IMR-90 (cell line): ENCODE measurements at regions not wholly inside any gene's neighbourhood (a gene's known extent, or its start where the extent isn't known, plus 50 kb on each side); places are given as distances from the start of the nearest gene placed in this dataset.

ENCODE experiments used
- ATAC-seq: fragments of 200-7000 bp; cut with Tn5 transposase; 2 replicates; pipeline ENCODE4 v1.9.1; 2020; ENCODE audit warnings: low read depth, mild to moderate bottlenecking, moderate library complexity
- BruUV-seq: library from RNA; stranded (reverse); fragments of 400-500 nt; replicated peaks from 2 replicates; lab custom pipeline; 2021; lab: Mats Ljungman, UMichigan
- CTCF ChIA-PET: fragments of 300-600 bp; formaldehyde crosslinking; extraction: SDS; loops from one replicate; lab custom pipeline; 2021; ENCODE audit warnings: antibody characterized with exemption; lab: Yijun Ruan, JAX
- POLR2A ChIA-PET: fragments of 300-600 bp; sonication (Branson Sonifier 250); formaldehyde crosslinking; loops from one replicate; lab custom pipeline; 2022; ENCODE audit warnings: antibody characterized with exemption; ENCODE audit not compliant: unreplicated experiment; lab: Charles Lee
- DNase-seq: peaks from one replicate; pipeline ENCODE4 v3.0.0; 2013
- H2AFZ ChIP-seq: replicated peaks from 2 replicates; pipeline ENCODE3; 2013; ENCODE audit warnings: low read length, mild to moderate bottlenecking; ENCODE audit not compliant: poor library complexity
- H2AK5ac ChIP-seq: 2 replicates; pipeline ENCODE4 v1.6.1; 2013; ENCODE audit warnings: low read depth, low read length, inconsistent platforms
- H2AK9ac ChIP-seq: replicated peaks from 2 replicates; pipeline ENCODE3; 2013; ENCODE audit warnings: mild to moderate bottlenecking, low read depth, low read length, moderate library complexity; ENCODE audit not compliant: poor library complexity
- H2BK120ac ChIP-seq: 2 replicates; pipeline ENCODE4 v1.6.1; 2013; ENCODE audit warnings: low read depth, low read length, inconsistent platforms
- H2BK15ac ChIP-seq: 3 replicates; pipeline ENCODE4 v1.6.1; 2013; ENCODE audit warnings: low read depth, low read length, inconsistent platforms
- H2BK20ac ChIP-seq: 2 replicates; pipeline ENCODE4 v1.6.1; 2013; ENCODE audit warnings: low read depth, mild to moderate bottlenecking, inconsistent platforms, low read length, moderate library complexity
- H2BK5ac ChIP-seq: 2 replicates; pipeline ENCODE4 v1.6.1; 2013; ENCODE audit warnings: mild to moderate bottlenecking, low read depth, low read length, inconsistent platforms; ENCODE audit not compliant: poor library complexity, severe bottlenecking
- H3K14ac ChIP-seq: replicated peaks from 2 replicates; pipeline ENCODE4 v1.6.1; 2013; ENCODE audit warnings: low read depth, low read length, inconsistent platforms
- H3K18ac ChIP-seq: 2 replicates; pipeline ENCODE4 v1.6.1; 2013; ENCODE audit warnings: low read depth, low read length, control low read depth
- H3K23ac ChIP-seq: 2 replicates; pipeline ENCODE4 v1.6.1; 2013; ENCODE audit warnings: low read depth, low read length, inconsistent platforms
- H3K27ac ChIP-seq: 2 replicates; pipeline ENCODE4 v1.5.1; 2013; ENCODE audit warnings: mild to moderate bottlenecking, control low read depth, low read length; ENCODE audit not compliant: insufficient read depth
- H3K27me3 ChIP-seq: 2 replicates; pipeline ENCODE4 v1.6.1; 2013; ENCODE audit warnings: low read length; ENCODE audit not compliant: control insufficient read depth, insufficient read depth
- H3K36me3 ChIP-seq: 2 replicates; pipeline ENCODE4 v1.6.1; 2013; ENCODE audit warnings: low read length, mixed read lengths; ENCODE audit not compliant: control insufficient read depth, insufficient read depth
- H3K4ac ChIP-seq: 2 replicates; pipeline ENCODE4 v1.6.1; 2013; ENCODE audit warnings: low read depth, low read length, inconsistent platforms
- H3K4me1 ChIP-seq: 2 replicates; pipeline ENCODE4 v1.6.1; 2013; ENCODE audit warnings: low read length, mixed read lengths; ENCODE audit not compliant: control insufficient read depth, insufficient read depth
- H3K4me2 ChIP-seq: 2 replicates; pipeline ENCODE4 v1.6.1; 2013; ENCODE audit warnings: low read depth, mild to moderate bottlenecking, control low read depth, low read length, moderate library complexity
- H3K4me3 ChIP-seq: 2 replicates; pipeline ENCODE4 v1.5.1; 2013; ENCODE audit warnings: low read depth, mild to moderate bottlenecking, control low read depth, low read length, moderate library complexity; ENCODE audit not compliant: insufficient read depth
- H3K56ac ChIP-seq: 2 replicates; pipeline ENCODE4 v1.6.1; 2013; ENCODE audit warnings: low read length, inconsistent platforms; ENCODE audit not compliant: insufficient read depth; ENCODE audit errors: extremely low read depth
- H3K79me1 ChIP-seq, 2 experiments: 2 replicates each; pipeline ENCODE4 v1.6.1; 2013; ENCODE audit warnings: low read length in 2 of 2, inconsistent platforms in 1 of 2, low read depth in 1 of 2
- H3K9ac ChIP-seq: 2 replicates; pipeline ENCODE4 v1.6.1; 2013; ENCODE audit warnings: low read depth, low read length, control low read depth
- H3K9me1 ChIP-seq: 2 replicates; pipeline ENCODE4 v1.6.1; 2013; ENCODE audit warnings: low read length, inconsistent platforms; ENCODE audit not compliant: insufficient read depth
- H3K9me3 ChIP-seq: 2 replicates; pipeline ENCODE4 v1.6.1; 2013; ENCODE audit warnings: low read length; ENCODE audit not compliant: control insufficient read depth, insufficient read depth
- H4K20me1 ChIP-seq: 2 replicates; pipeline ENCODE4 v1.6.1; 2013; ENCODE audit warnings: low read length, inconsistent platforms; ENCODE audit not compliant: insufficient read depth
- H4K5ac ChIP-seq: 2 replicates; pipeline ENCODE4 v1.6.1; 2013; ENCODE audit warnings: mild to moderate bottlenecking, low read depth, low read length, control low read depth
- H4K8ac ChIP-seq, 2 experiments: 2 replicates each; pipeline ENCODE4 v1.6.1; 2013; ENCODE audit warnings: low read depth in 2 of 2, low read length in 2 of 2, control low read depth in 1 of 2, inconsistent platforms in 1 of 2
- H4K91ac ChIP-seq: 2 replicates; pipeline ENCODE4 v1.6.1; 2013; ENCODE audit warnings: low read depth, low read length, inconsistent platforms; ENCODE audit not compliant: insufficient read depth
- CTCF ChIP-seq: conservative IDR thresholded peaks from 2 replicates; pipeline ENCODE4 v1.5.1; 2012; ENCODE audit warnings: mild to moderate bottlenecking, low read depth, low read length, improper control_type of control experiment
- ELK1 ChIP-seq: fragments of 150-350 bp; IDR thresholded peaks from 2 replicates; pipeline ENCODE4 v1.6.1; 2016; ENCODE audit warnings: low read depth, mild to moderate bottlenecking, low read length, moderate library complexity, borderline replicate concordance
- FOS ChIP-seq: fragments of 150-350 bp; IDR thresholded peaks from 2 replicates; pipeline ENCODE4 v1.6.1; 2016; ENCODE audit warnings: low read depth, low read length
- MAFK ChIP-seq: IDR thresholded peaks from 2 replicates; pipeline ENCODE4 v1.6.1; 2012; ENCODE audit warnings: low read depth, low read length, improper control_type of control experiment
- MAZ ChIP-seq: IDR thresholded peaks from 2 replicates; pipeline ENCODE4 v1.6.1; 2012; ENCODE audit warnings: low read depth, mild to moderate bottlenecking, low read length, improper control_type of control experiment, moderate library complexity, borderline replicate concordance
- MXI1 ChIP-seq: IDR thresholded peaks from 2 replicates; pipeline ENCODE4 v1.6.1; 2012; ENCODE audit warnings: low read depth, mild to moderate bottlenecking, low read length, moderate library complexity, borderline replicate concordance
- NFE2L2 ChIP-seq: fragments of 150-350 bp; IDR thresholded peaks from 2 replicates; pipeline ENCODE4 v1.6.1; 2016; ENCODE audit warnings: low read depth, mild to moderate bottlenecking, low read length
- POLR2A ChIP-seq: IDR thresholded peaks from 2 replicates; pipeline ENCODE4 v1.6.1; 2012; ENCODE audit warnings: mild to moderate bottlenecking, low read depth, low read length
- RAD21 ChIP-seq: IDR thresholded peaks from 2 replicates; pipeline ENCODE4 v1.6.1; 2012; ENCODE audit warnings: low read length, improper control_type of control experiment
- RCOR1 ChIP-seq: IDR thresholded peaks from 2 replicates; pipeline ENCODE4 v1.6.1; 2012; ENCODE audit warnings: mild to moderate bottlenecking, low read length, improper control_type of control experiment; ENCODE audit not compliant: insufficient replicate concordance
- RFX5 ChIP-seq: IDR thresholded peaks from 2 replicates; pipeline ENCODE4 v1.8.0; 2012; ENCODE audit warnings: low read depth, mild to moderate bottlenecking, low read length, moderate library complexity
- SMC3 ChIP-seq: fragments of 150-350 bp; IDR thresholded peaks from 2 replicates; pipeline ENCODE4 v1.6.1; 2016; ENCODE audit warnings: low read depth, mild to moderate bottlenecking, antibody characterized with exemption, low read length, moderate library complexity
- WGBS, 2 experiments: methylation state at CpG; one replicate each; pipeline versions ENCODE4 v1.1.5 to v1.1.7; 2013; ENCODE audit warnings: missing lambda C conversion rate in 2 of 2; ENCODE audit not compliant: insufficient read length in 1 of 2; ENCODE audit errors: extremely low coverage in 2 of 2; 5-methylcytosine and 5-hydroxymethylcytosine counted together
- dilution Hi-C: fragments of 300-500 bp; cut with HindIII; formaldehyde crosslinking; loops from one replicate; pipeline ENCODE4 v1.14.3; 2018; ENCODE audit warnings: low sequenced_read_pairs; ENCODE audit not compliant: unreplicated experiment
- in situ Hi-C: fragments of 300-500 bp; cut with MboI; formaldehyde crosslinking; loops from 3 replicates; pipeline ENCODE4 v1.14.3; 2019; ENCODE audit warnings: low sequenced_read_pairs, inconsistent platforms, mixed read lengths
- intact Hi-C: fragments of 100-400 bp; cut with micrococcal nuclease; formaldehyde crosslinking; loops from 2 replicates; pipeline ENCODE4 v1.10.0; 2022

GRCh38 chr12:92582893-92583292 is 119.9 kb upstream of the PLEKHG7 start:
- H3K27ac ChIP-seq, result no peak overlapping the region
- H3K4me3 ChIP-seq, result no peak overlapping the region
- H3K4me2 ChIP-seq, result no peak overlapping the region
- H2AK5ac ChIP-seq, result no peak overlapping the region
- no peak overlapping the region for H3K9ac ChIP-seq
- H4K5ac ChIP-seq, result no peak overlapping the region
- H3K79me1 ChIP-seq, result no peaks in the 10 kb centered on the region
- no peaks in the 10 kb centered on the region for H3K27me3 ChIP-seq
- H4K20me1 ChIP-seq, result no peaks in the 10 kb centered on the region
- no peak overlapping the region for H3K23ac ChIP-seq
- TF ChIP-seq MXI1 (no peak), POLR2A (no peak), RFX5 (no peak), MAZ (no peak), NFE2L2 (no peak), ELK1 (no peak), SMC3 (no peak), RCOR1 (no peak), FOS (no peak), CTCF (no peak), MAFK (no peak), RAD21 (no peak)
- H3K9me1 ChIP-seq, result no peaks in the 10 kb centered on the region; the same call in 1 of the 2 replicates
- 0% methylated on average over 1 of the region's 2 CpGs; no CpG with 5 or more reads in 1 of the 2 experiments for WGBS, 2 experiments
- peaks cover 2% of the 10 kb centered on the region; the same call in 1 of the 2 replicates for H3K9me3 ChIP-seq
- no peak overlapping the region for H3K56ac ChIP-seq
- intact Hi-C loops, result no loop called here
- no peak overlapping the region for H2AFZ ChIP-seq
- H2BK120ac ChIP-seq, result no peak overlapping the region
- ATAC-seq (no peak), DNase-seq (no peak)
- no peak overlapping the region for H3K18ac ChIP-seq
- no peak overlapping the region for H2BK15ac ChIP-seq
- POLR2A ChIA-PET, result no interaction called here
- no peak overlapping the region for H3K4ac ChIP-seq
- H2BK20ac ChIP-seq, result no peak overlapping the region
- peaks cover 3% of the 10 kb centered on the region for H3K4me1 ChIP-seq
- H2AK9ac ChIP-seq, result no peak overlapping the region
- H3K36me3 ChIP-seq, result no peaks in the 10 kb centered on the region
- no TSS peak for BruUV-seq
- H4K91ac ChIP-seq, result no peak overlapping the region
- in situ Hi-C loops, result no loop called here
- dilution Hi-C loops, result no loop called here
- CTCF ChIA-PET, result interaction anchor here (1.0 kb wide), 1 partner anchor 26 kb away, joined by 3 read pairs; no protein-coding TSS in a partner anchor
- no peak overlapping the region for H4K8ac ChIP-seq
- no peak overlapping the region for H2BK5ac ChIP-seq
- H3K14ac ChIP-seq, result no peak overlapping the region
